Stomach (tissue), 4 donors: ENCODE measurements at regions not wholly inside any gene's neighbourhood (a gene's known extent, or its start where the extent isn't known, plus 50 kb on each side); places are given as distances from the start of the nearest gene placed in this dataset.

Experiments used
- CTCF ChIP-seq, 7 experiments: fragments of 450-650 bp in 4 of 7; fragments of 200-600 bp in 3 of 7; sonication (generic) in 3 of 7; IDR thresholded peaks; one replicate each; pipeline ENCODE4 v1.5.1; 2016 to 2019; ENCODE audit warnings: antibody characterized with exemption in 7 of 7, control low read depth in 2 of 7, mild to moderate bottlenecking in 1 of 7
- POLR2A ChIP-seq, 4 donors: fragments of 450-650 bp; IDR thresholded peaks; one replicate each; pipeline ENCODE4 v1.6.1; 2016; ENCODE audit warnings: antibody characterized with exemption in 4 of 4, control low read depth in 2 of 4, mild to moderate bottlenecking in 1 of 4, moderate library complexity in 1 of 4

- TF ChIP-seq CTCF (IDR thresholded peaks at IDR 0.05) (no peak), POLR2A (IDR thresholded peaks at IDR 0.05) (no peak)
These were observed 509.8 kb downstream of the PTPRU start for GRCh38 chr1:29746076-29746665.
